HepG2 (cell line): ENCODE measurements at regions not wholly inside any gene's neighbourhood (a gene's known extent, or its start where the extent isn't known, plus 50 kb on each side); places are given as distances from the start of the nearest gene placed in this dataset.

Source experiments
- EZH2 ChIP-seq: conservative IDR thresholded peaks from 2 replicates; pipeline ENCODE4 v1.6.1; 2012; ENCODE audit warnings: mild to moderate bottlenecking, low read depth, low read length, moderate library complexity
- FOXK2 ChIP-seq: fragments of 450-650 bp; IDR thresholded peaks from 2 replicates; pipeline ENCODE4 v1.6.1; 2016
- MTA1 ChIP-seq: sonication (generic); formaldehyde crosslinking; IDR thresholded peaks from 2 replicates; pipeline ENCODE4 v1.4.0; 2020; ENCODE audit warnings: missing genetic modification reagents, mild to moderate bottlenecking, borderline replicate concordance
- ZMAT3 ChIP-seq: sonication (generic); formaldehyde crosslinking; conservative IDR thresholded peaks from 2 replicates; pipeline ENCODE4 v1.7.0; 2021; ENCODE audit warnings: missing genetic modification reagents
- ZNF598 ChIP-seq: sonication (generic); formaldehyde crosslinking; IDR thresholded peaks from 2 replicates; pipeline ENCODE4 v1.5.1; 2020; ENCODE audit warnings: mild to moderate bottlenecking, missing genetic modification reagents, borderline replicate concordance
- ZNF713 ChIP-seq: sonication (generic); formaldehyde crosslinking; IDR thresholded peaks from 2 replicates; pipeline ENCODE4 v1.4.0; 2020; ENCODE audit warnings: mild to moderate bottlenecking, missing genetic modification reagents

DNA sequence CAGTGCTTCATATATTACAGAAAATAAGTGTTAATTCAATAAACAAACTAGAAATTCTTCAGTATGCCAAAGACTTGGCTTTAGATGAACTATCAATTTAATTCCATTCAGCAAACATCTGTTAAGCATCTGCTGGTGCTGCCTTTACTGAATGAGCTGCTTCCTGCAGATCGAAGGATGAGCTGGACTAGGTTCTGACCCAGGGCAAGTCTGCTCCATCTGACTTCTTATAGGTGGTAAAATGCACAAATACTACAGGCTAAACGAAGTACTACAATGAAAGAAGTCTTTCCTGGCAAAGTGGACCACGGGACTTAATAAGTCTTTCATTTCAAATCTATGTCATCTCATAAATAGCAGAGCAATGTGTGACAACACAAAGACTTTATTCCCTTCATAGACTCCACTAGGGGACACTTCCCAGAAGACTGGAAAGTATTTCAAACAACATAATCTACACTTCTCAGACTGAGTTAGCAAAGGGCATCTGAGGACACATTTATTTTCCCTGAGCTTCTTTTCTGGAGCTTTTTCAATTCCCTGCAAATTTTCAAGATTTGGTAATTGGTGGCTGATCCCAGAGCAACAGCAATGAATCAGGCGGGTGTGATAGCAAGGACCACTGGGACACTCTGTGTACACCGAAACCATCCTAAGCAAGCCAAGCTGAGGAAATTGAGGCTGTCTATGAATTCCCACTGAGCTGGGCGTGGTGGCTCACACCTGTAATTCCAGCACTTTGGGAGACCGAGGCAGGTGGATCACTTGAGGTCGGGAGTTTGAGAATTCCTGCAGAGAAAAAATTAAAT is 108.9 kb upstream of the FRMD4A start:
- TF ChIP-seq FOXK2 (no peak), ZNF713 (no peak), MTA1 (CRISPR knock-in tag) (no peak), ZMAT3 (CRISPR knock-in tag) (no peak), ZNF598 (CRISPR knock-in tag) (no peak), EZH2 (no peak)
